ENCODE measurements at regions not wholly inside any gene's neighbourhood (a gene's known extent, or its start where the extent isn't known, plus 50 kb on each side); places are given as distances from the start of the nearest gene placed in this dataset.

DNA sequence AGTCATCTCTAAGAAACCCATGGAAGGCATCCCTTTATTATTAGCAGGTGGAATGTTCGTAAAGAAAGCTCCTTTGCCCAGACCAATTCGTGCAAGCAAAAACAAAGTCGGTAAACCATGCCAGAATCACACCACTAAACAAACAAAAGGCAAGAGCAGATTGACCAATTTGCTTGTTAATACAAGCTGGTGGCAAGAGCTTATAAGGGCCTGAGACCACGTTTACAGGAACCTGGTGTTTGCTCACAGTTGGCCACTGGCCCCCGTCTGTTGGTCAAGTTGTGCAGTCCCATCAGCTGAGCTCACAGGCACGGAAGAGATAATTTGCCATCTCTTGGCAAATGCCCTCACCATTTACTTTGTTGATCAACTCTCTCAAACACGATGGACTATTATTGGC lies 342.2 kb upstream of the MKI67 start:
- TF ChIP-seq, protein P1, sequence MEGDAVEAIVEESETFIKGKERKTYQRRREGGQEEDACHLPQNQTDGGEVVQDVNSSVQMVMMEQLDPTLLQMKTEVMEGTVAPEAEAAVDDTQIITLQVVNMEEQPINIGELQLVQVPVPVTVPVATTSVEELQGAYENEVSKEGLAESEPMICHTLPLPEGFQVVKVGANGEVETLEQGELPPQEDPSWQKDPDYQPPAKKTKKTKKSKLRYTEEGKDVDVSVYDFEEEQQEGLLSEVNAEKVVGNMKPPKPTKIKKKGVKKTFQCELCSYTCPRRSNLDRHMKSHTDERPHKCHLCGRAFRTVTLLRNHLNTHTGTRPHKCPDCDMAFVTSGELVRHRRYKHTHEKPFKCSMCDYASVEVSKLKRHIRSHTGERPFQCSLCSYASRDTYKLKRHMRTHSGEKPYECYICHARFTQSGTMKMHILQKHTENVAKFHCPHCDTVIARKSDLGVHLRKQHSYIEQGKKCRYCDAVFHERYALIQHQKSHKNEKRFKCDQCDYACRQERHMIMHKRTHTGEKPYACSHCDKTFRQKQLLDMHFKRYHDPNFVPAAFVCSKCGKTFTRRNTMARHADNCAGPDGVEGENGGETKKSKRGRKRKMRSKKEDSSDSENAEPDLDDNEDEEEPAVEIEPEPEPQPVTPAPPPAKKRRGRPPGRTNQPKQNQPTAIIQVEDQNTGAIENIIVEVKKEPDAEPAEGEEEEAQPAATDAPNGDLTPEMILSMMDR (IDR thresholded peaks at IDR 0.05) = no peak
- TF ChIP-seq POLR2A (IDR thresholded peaks at IDR 0.05) = no peak
- H3K36me3 ChIP-seq = no peaks in the 10 kb centered on the region
- H3K4me1 ChIP-seq = no peaks in the 10 kb centered on the region
- H3K4me3 ChIP-seq = no peak overlapping the region
- H3K27me3 ChIP-seq = no peaks in the 10 kb centered on the region
- DNase-seq (peak in 1 of 3 donors; percentile 35), ATAC-seq (peak in 3 of 4 donors; percentile 37 to 71 (median 51))
- intact Hi-C loops (cut with DNase I) = no loop called here
- no peak overlapping the region for H3K27ac ChIP-seq
- H3K9me3 ChIP-seq = no peaks in the 10 kb centered on the region
- 40% methylated on average over 6 of the region's 7 CpGs for WGBS (ENCODE audit: insufficient coverage, low coverage, low lambda C conversion rate, missing lambda C conversion rate)

DNA sequence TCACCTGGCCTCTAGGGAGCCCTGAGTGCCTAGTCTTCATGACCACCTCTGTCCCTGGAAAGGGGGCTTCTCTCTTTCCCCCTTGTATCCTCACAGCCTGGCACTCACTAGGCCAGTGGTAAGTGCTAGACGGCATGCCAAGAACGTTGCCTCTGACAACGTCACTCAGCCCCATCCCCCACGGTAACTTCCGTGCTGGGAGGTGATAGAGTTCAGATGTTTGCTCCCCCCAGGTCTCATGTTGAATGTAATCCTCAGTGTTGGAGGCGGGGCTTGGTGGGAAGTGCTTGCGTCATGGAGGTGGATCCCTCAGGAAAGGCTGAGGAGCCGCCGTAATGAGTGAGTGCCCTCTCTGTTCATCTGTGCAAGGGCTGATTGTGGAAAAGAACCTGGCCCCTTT lies 343.3 kb upstream of the MKI67 start:
- ATAC-seq (no peak), DNase-seq (no peak)
- TF ChIP-seq POLR2A (IDR thresholded peaks at IDR 0.05) = no peak
- TF ChIP-seq, protein P1 (IDR thresholded peaks at IDR 0.05) = no peak
- intact Hi-C loops (cut with DNase I) = no loop called here
- no peak overlapping the region for H3K27ac ChIP-seq
- H3K9me3 ChIP-seq = no peaks in the 10 kb centered on the region
- H3K36me3 ChIP-seq = no peaks in the 10 kb centered on the region
- no peaks in the 10 kb centered on the region for H3K27me3 ChIP-seq
- no peaks in the 10 kb centered on the region for H3K4me1 ChIP-seq
- no peak overlapping the region for H3K4me3 ChIP-seq
- 32% methylated on average over 7 of the region's 9 CpGs for WGBS (ENCODE audit: insufficient coverage, low coverage, low lambda C conversion rate, missing lambda C conversion rate)

DNA sequence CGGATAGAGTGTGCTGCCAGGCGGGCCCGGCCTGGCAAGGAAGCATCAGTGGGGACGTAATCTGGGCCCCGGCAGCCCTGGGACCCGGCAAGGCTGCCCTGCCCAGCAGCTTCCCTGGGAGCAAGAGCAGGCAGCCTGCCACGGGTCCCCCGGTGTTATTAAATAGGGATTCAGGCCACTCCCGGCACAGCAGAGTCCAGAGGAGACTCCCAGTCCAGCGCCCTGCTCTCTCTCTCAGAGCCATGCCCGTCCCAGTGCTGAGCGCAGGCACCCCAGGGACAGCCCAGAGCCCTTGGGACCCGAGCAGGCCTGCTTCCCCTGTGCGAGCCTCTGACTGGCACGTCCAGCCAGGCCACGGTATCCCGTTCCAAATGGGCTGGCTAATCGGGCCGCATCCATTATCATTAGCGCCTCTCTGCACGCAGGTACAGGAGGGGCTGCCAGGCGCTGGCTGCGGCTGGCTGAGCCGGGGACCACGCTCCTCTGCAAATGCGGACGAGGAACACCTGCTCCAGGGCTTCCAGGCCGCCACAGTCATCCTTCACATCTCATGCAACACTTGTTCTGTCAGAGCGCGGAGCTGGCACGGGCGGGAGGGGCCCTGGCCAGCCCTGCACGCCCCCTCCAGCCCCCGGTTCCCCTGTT lies 344.2 kb upstream of the MKI67 start:
- intact Hi-C loops (cut with DNase I) = no loop called here

DNA sequence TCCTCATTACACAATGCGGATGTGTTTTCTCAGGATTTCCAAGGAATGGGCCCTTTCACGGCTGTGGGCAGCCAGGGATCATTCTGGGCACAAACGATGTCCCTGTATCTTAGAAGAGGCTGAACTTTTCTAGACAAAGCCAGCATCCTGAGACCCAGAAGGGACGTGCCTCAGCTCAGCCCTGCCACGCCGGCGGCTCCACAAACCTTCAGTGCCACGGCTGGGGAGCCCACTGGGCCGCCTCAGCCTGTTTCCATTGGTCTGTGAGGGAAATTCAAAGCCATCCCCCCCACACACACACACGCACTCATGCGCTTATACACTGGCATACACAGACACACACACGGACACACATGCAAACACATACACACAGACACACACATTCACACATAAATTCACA lies 344.9 kb upstream of the MKI67 start:
- TF ChIP-seq, protein P1 (IDR thresholded peaks at IDR 0.05) = no peak
- TF ChIP-seq POLR2A (IDR thresholded peaks at IDR 0.05) = no peak
- H3K36me3 ChIP-seq = no peaks in the 10 kb centered on the region
- WGBS (ENCODE audit: insufficient coverage, low coverage, low lambda C conversion rate, missing lambda C conversion rate) = 80% methylated on average over 6 of the region's 12 CpGs
- H3K4me1 ChIP-seq = no peaks in the 10 kb centered on the region
- ATAC-seq = no peak
- no peaks in the 10 kb centered on the region for H3K27me3 ChIP-seq
- H3K27ac ChIP-seq = no peak overlapping the region
- no peaks in the 10 kb centered on the region for H3K9me3 ChIP-seq
- intact Hi-C loops (cut with DNase I) = no loop called here
- no peak overlapping the region for H3K4me3 ChIP-seq
- DNase-seq = no peak

More for the DNA sequence above, 344.2 kb upstream of the MKI67 start:
- H3K4me3 ChIP-seq = no peak overlapping the region
- TF ChIP-seq, protein P1 (IDR thresholded peaks at IDR 0.05) = no peak
- TF ChIP-seq POLR2A (IDR thresholded peaks at IDR 0.05) = no peak
- H3K36me3 ChIP-seq = no peaks in the 10 kb centered on the region
- 64% methylated on average over 3 of the region's 34 CpGs for WGBS (ENCODE audit: insufficient coverage, low coverage, low lambda C conversion rate, missing lambda C conversion rate)
- DNase-seq = no peak
- no peaks in the 10 kb centered on the region for H3K4me1 ChIP-seq
- no peak for ATAC-seq
- no peaks in the 10 kb centered on the region for H3K27me3 ChIP-seq
- H3K27ac ChIP-seq = no peak overlapping the region
- H3K9me3 ChIP-seq = no peaks in the 10 kb centered on the region
